ENCODE measurements at regions not wholly inside any gene's neighbourhood (a gene's known extent, or its start where the extent isn't known, plus 50 kb on each side); places are given as distances from the start of the nearest gene placed in this dataset.
"Not testable (repeated sequence)": the region's sequence is repeated elsewhere in the genome, so short reads cannot be mapped to it uniquely, and the experiment has no call there.

GRCh38 chr7:130956417-130957136 lies 222.6 kb upstream of the KLF14 start:
- whole genome bisulfite sequencing, 2 donors: 55 to 57% methylated on average over 7 of the region's 7 CpGs
- H3K27ac ChIP-seq: peak overlapping the region in 3 of 4 donors; percentile 37 to 47 (median 45)
- no peak for ATAC-seq (ENCODE audit: low FRiP score in 2 of 2)
- peaks cover 0 to 54% (median 16%) of the 10 kb centered on the region in 4 donors for H3K36me3 ChIP-seq
- H3K4me1 ChIP-seq: peaks cover 33 to 52% (median 42%) of the 10 kb centered on the region in 4 donors
- H3K27me3 ChIP-seq: no peaks in the 10 kb centered on the region
- no peaks in the 10 kb centered on the region for H3K9me3 ChIP-seq
- no peak for TF ChIP-seq POLR2A (IDR thresholded peaks at IDR 0.05)
- TF ChIP-seq POLR2AphosphoS5 (IDR thresholded peaks at IDR 0.05): no peak
- TF ChIP-seq EP300 (IDR thresholded peaks at IDR 0.05): no peak
- no peak for TF ChIP-seq CTCF (IDR thresholded peaks at IDR 0.05)
- no peak for DNase-seq
- no peak overlapping the region for H3K4me3 ChIP-seq

- Histone ChIP-seq H3K27me3 (no peaks in the 10 kb centered on the region), H3K27ac (peak overlapping the region in 2 of 4 donors; percentile 45 to 47), H3K4me3 (no peak overlapping the region), H3K9me3 (no peaks in the 10 kb centered on the region), H3K4me1 (peaks cover 37 to 57% (median 43%) of the 10 kb centered on the region in 4 donors), H3K36me3 (peaks cover 0 to 55% (median 11%) of the 10 kb centered on the region in 4 donors)
- 42 to 54% methylated on average over 2 of the region's 2 CpGs for WGBS, 2 donors
- TF ChIP-seq CTCF (IDR thresholded peaks at IDR 0.05) (no peak), EP300 (IDR thresholded peaks at IDR 0.05) (no peak), POLR2AphosphoS5 (IDR thresholded peaks at IDR 0.05) (no peak), POLR2A (IDR thresholded peaks at IDR 0.05) (no peak)
- no peak for ATAC-seq (ENCODE audit: low FRiP score in 2 of 2)
- DNase-seq: no peak
Observed at GRCh38 chr7:130957137-130957513, 223.1 kb upstream of the KLF14 start.

GRCh38 chr7:130957722-130958435 lies 223.9 kb upstream of the KLF14 start:
- ATAC-seq (ENCODE audit: low FRiP score in 2 of 2); H3K9me3 ChIP-seq; H3K4me3 ChIP-seq; DNase-seq; H3K27me3 ChIP-seq: not testable (repeated sequence)
- Histone ChIP-seq H3K27ac (peak overlapping the region in 2 of 4 donors; percentile 40 to 49), H3K36me3 (peaks cover 0 to 59% (median 8%) of the 10 kb centered on the region in 4 donors), H3K4me1 (peaks cover 37 to 56% (median 46%) of the 10 kb centered on the region in 4 donors)
- 78 to 85% methylated on average over 6 of the region's 6 CpGs for WGBS, 2 donors

- no peak for ATAC-seq (ENCODE audit: low FRiP score in 2 of 2)
- WGBS, 2 donors: 68 to 70% methylated on average over 6 of the region's 6 CpGs
- Histone ChIP-seq H3K36me3 (peaks cover 0 to 59% (median 8%) of the 10 kb centered on the region in 4 donors), H3K9me3 (no peaks in the 10 kb centered on the region), H3K27me3 (no peaks in the 10 kb centered on the region), H3K4me1 (peaks cover 43 to 58% (median 54%) of the 10 kb centered on the region in 4 donors), H3K27ac (peak overlapping the region in 2 of 4 donors; percentile 40 to 49), H3K4me3 (no peak overlapping the region)
- DNase-seq: no peak
- TF ChIP-seq POLR2A (IDR thresholded peaks at IDR 0.05): no peak
- no peak for TF ChIP-seq EP300 (IDR thresholded peaks at IDR 0.05)
- no peak for TF ChIP-seq CTCF (IDR thresholded peaks at IDR 0.05)
- TF ChIP-seq POLR2AphosphoS5 (IDR thresholded peaks at IDR 0.05): no peak
Observed at GRCh38 chr7:130958846-130959245, 224.8 kb upstream of the KLF14 start.

GRCh38 chr7:130959743-130960207 lies 225.8 kb upstream of the KLF14 start:
- peaks cover 43 to 58% (median 54%) of the 10 kb centered on the region in 4 donors for H3K4me1 ChIP-seq
- 67 to 74% methylated on average over 9 of the region's 9 CpGs for WGBS, 2 donors
- peak overlapping the region; percentile 63 to 81 (median 74) for H3K27ac ChIP-seq
- no peak for TF ChIP-seq EP300 (IDR thresholded peaks at IDR 0.05)
- TF ChIP-seq CTCF (IDR thresholded peaks at IDR 0.05): peak in 2 of 6 experiments; percentile 18 to 28
- no peak for TF ChIP-seq POLR2A (IDR thresholded peaks at IDR 0.05)
- TF ChIP-seq POLR2AphosphoS5 (IDR thresholded peaks at IDR 0.05): no peak
- peak in 1 of 2 donors; percentile 39 for ATAC-seq (ENCODE audit: low FRiP score in 2 of 2)
- peaks cover 0 to 60% (median 7%) of the 10 kb centered on the region in 4 donors for H3K36me3 ChIP-seq
- no peak for DNase-seq
- H3K4me3 ChIP-seq: no peak overlapping the region
- no peaks in the 10 kb centered on the region for H3K27me3 ChIP-seq
- H3K9me3 ChIP-seq: no peaks in the 10 kb centered on the region

Data from upper lobe of left lung (tissue), 6 donors.